OCI-LY1 (cell line): ENCODE measurements at regions not wholly inside any gene's neighbourhood (a gene's known extent, or its start where the extent isn't known, plus 50 kb on each side); places are given as distances from the start of the nearest gene placed in this dataset.
"Not testable (repeated sequence)": the region's sequence is repeated elsewhere in the genome, so short reads cannot be mapped to it uniquely, and the experiment has no call there.

Source experiments
- CTCF ChIP-seq: fragments of 200-600 bp; sonication (generic), shearing (Covaris generic); IDR thresholded peaks from 2 replicates; pipeline ENCODE4 v1.5.1; 2017; ENCODE audit warnings: mild to moderate bottlenecking, antibody characterized with exemption, low read length, moderate library complexity, mixed read lengths
- EZH2 ChIP-seq: fragments of 200-600 bp; sonication (generic), shearing (Covaris generic); IDR thresholded peaks from 2 replicates; pipeline ENCODE4 v1.8.0; 2017; ENCODE audit warnings: borderline replicate concordance, mixed run types, mild to moderate bottlenecking, antibody characterized with exemption, low read length, moderate library complexity, mixed read lengths

- not testable (repeated sequence) for TF ChIP-seq CTCF, EZH2
These were observed 126.8 kb upstream of the IGSF10 start for GRCh38 chr3:151587659-151588058.
